ENCODE measurements at regions not wholly inside any gene's neighbourhood (a gene's known extent, or its start where the extent isn't known, plus 50 kb on each side); places are given as distances from the start of the nearest gene placed in this dataset.

DNA sequence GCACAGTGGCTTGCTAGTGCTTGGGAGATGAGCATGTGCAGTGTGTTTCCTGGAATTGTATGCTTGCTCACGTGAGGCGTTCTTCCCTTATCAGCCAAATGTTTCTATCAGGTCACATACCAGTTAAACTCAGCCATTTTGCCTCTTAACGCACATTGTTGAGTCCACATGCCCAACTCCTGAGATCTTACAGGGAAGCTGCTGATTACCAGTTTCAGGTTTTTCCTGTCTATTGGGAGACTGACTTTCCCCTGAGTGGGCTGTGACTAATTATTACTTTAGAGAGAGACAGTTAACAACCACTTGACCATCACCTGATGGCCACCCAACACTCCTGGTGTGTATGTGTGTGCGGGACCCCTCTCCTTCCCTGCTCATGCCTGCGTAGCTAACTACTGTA is 161.3 kb upstream of the PTGFR start:
- H3K27me3 ChIP-seq (replicated peaks in 1 of 4; ENCODE audit: control extremely low read depth in 1 of 4, control insufficient read depth in 3 of 4, insufficient read depth in 4 of 4, low read length in 3 of 4), result no peaks in the 10 kb centered on the region
- no peaks in the 10 kb centered on the region for H3K79me2 ChIP-seq (ENCODE audit: control insufficient read depth, insufficient read depth, low read length)
- H3K4me3 Mint-ChIP-seq, result no peak overlapping the region
- intact Hi-C loops (cut with micrococcal nuclease), result no loop called here
- no peak overlapping the region for H3K27ac Mint-ChIP-seq
- no peak for DNase-seq
- CTCF ChIA-PET, result no interaction called here
- H3K4me3 ChIP-seq (ENCODE audit: control extremely low read depth in 1 of 5, extremely low read depth in 1 of 5, insufficient read depth in 1 of 5, low read depth in 2 of 5, low read length in 4 of 5), result no peak overlapping the region
- no peak overlapping the region for H3K4me2 ChIP-seq (replicated peaks; ENCODE audit: low read depth, low read length, poor library complexity, severe bottlenecking)
- ATAC-seq (ENCODE audit: low read depth), result no peak
- H3K36me3 ChIP-seq (replicated peaks in 1 of 2; ENCODE audit: control extremely low read depth in 1 of 2, control insufficient read depth in 1 of 2, extremely low read depth in 1 of 2, insufficient read depth in 2 of 2, low read length in 1 of 2), result no peaks in the 10 kb centered on the region
- no peak overlapping the region for H2AFZ ChIP-seq (ENCODE audit: insufficient read depth, low read depth, low read length, poor library complexity, severe bottlenecking)
- no peaks in the 10 kb centered on the region for H3K9me3 Mint-ChIP-seq (ENCODE audit: insufficient read depth)
- H4K20me1 ChIP-seq (ENCODE audit: control insufficient read depth, insufficient read depth, low read length, poor library complexity, severe bottlenecking), result no peaks in the 10 kb centered on the region
- no peak overlapping the region for H3K9ac ChIP-seq (ENCODE audit: low read length)
- H3K4me1 Mint-ChIP-seq, result no peaks in the 10 kb centered on the region
- POLR2A ChIA-PET, result no interaction called here
- H3K9me3 ChIP-seq (ENCODE audit: control extremely low read depth in 1 of 3, control insufficient read depth in 2 of 3, insufficient read depth in 1 of 3, low read length in 2 of 3), result no peaks in the 10 kb centered on the region
- H3K27ac ChIP-seq (ENCODE audit: low read length in 2 of 2), result no peak overlapping the region
- peaks cover 4% of the 10 kb centered on the region for H3K27me3 Mint-ChIP-seq
- TF ChIP-seq, protein P1, sequence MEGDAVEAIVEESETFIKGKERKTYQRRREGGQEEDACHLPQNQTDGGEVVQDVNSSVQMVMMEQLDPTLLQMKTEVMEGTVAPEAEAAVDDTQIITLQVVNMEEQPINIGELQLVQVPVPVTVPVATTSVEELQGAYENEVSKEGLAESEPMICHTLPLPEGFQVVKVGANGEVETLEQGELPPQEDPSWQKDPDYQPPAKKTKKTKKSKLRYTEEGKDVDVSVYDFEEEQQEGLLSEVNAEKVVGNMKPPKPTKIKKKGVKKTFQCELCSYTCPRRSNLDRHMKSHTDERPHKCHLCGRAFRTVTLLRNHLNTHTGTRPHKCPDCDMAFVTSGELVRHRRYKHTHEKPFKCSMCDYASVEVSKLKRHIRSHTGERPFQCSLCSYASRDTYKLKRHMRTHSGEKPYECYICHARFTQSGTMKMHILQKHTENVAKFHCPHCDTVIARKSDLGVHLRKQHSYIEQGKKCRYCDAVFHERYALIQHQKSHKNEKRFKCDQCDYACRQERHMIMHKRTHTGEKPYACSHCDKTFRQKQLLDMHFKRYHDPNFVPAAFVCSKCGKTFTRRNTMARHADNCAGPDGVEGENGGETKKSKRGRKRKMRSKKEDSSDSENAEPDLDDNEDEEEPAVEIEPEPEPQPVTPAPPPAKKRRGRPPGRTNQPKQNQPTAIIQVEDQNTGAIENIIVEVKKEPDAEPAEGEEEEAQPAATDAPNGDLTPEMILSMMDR (IDR thresholded peaks at IDR 0.05), result no peak
- TF ChIP-seq EZH2 (IDR thresholded peaks at IDR 0.05; ENCODE audit: borderline replicate concordance, insufficient read depth, low read depth, low read length, poor library complexity, severe bottlenecking), result no peak
- H3K4me1 ChIP-seq (ENCODE audit: control insufficient read depth in 2 of 2, insufficient read depth in 2 of 2, low read length in 2 of 2), result no peaks in the 10 kb centered on the region
- WGBS (ENCODE audit: insufficient coverage), result 80% methylated on average over 2 of the region's 5 CpGs

DNA sequence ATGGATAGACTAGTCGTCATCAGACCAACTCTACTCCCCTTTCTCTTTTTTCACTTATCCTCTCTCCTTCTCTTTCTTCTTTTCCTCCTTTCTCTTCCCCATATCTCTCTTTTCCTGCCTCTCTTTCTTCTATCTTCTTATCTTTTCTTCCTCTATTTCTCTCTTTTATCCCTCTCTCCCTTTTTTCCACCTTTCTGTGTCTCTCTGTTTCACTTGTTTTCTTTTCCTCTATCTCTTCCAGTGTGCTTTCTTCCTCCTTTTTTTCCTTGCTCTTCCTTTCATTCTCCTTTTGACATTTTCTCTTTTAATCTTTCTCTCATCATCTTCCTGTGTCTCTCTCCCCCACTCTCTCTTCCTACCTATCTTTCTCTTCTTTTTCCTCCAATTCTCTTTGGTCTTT is 159.0 kb upstream of the PTGFR start:
- Histone ChIP-seq H2AFZ (ENCODE audit: insufficient read depth, low read depth, low read length, poor library complexity, severe bottlenecking) (no peak overlapping the region), H3K9me3 (ENCODE audit: control extremely low read depth in 1 of 3, control insufficient read depth in 2 of 3, insufficient read depth in 1 of 3, low read length in 2 of 3) (no peaks in the 10 kb centered on the region), H3K27me3 (replicated peaks in 1 of 4; ENCODE audit: control extremely low read depth in 1 of 4, control insufficient read depth in 3 of 4, insufficient read depth in 4 of 4, low read length in 3 of 4) (no peaks in the 10 kb centered on the region), H3K36me3 (replicated peaks in 1 of 2; ENCODE audit: control extremely low read depth in 1 of 2, control insufficient read depth in 1 of 2, extremely low read depth in 1 of 2, insufficient read depth in 2 of 2, low read length in 1 of 2) (no peaks in the 10 kb centered on the region), H3K79me2 (ENCODE audit: control insufficient read depth, insufficient read depth, low read length) (no peaks in the 10 kb centered on the region), H3K4me2 (replicated peaks; ENCODE audit: low read depth, low read length, poor library complexity, severe bottlenecking) (no peak overlapping the region), H4K20me1 (ENCODE audit: control insufficient read depth, insufficient read depth, low read length, poor library complexity, severe bottlenecking) (no peaks in the 10 kb centered on the region), H3K4me1 (ENCODE audit: control insufficient read depth in 2 of 2, insufficient read depth in 2 of 2, low read length in 2 of 2) (no peaks in the 10 kb centered on the region), H3K4me3 (ENCODE audit: control extremely low read depth in 1 of 5, extremely low read depth in 1 of 5, insufficient read depth in 1 of 5, low read depth in 2 of 5, low read length in 4 of 5) (no peak overlapping the region), H3K27ac (ENCODE audit: low read length in 2 of 2) (no peak overlapping the region), H3K9ac (ENCODE audit: low read length) (no peak overlapping the region)
- intact Hi-C loops (cut with micrococcal nuclease), result no loop called here
- no peak for ATAC-seq (ENCODE audit: low read depth)
- POLR2A ChIA-PET, result no interaction called here
- no peak for DNase-seq
- CTCF ChIA-PET, result no interaction called here
- Mint-ChIP-seq H3K27me3 (peaks cover 4% of the 10 kb centered on the region), H3K4me3 (no peak overlapping the region), H3K9me3 (ENCODE audit: insufficient read depth) (no peaks in the 10 kb centered on the region), H3K4me1 (no peaks in the 10 kb centered on the region), H3K27ac (no peak overlapping the region)
- WGBS (ENCODE audit: insufficient coverage), result no CpG with 5 or more reads among the region's 1 CpG
- no peak for TF ChIP-seq EZH2 (IDR thresholded peaks at IDR 0.05; ENCODE audit: borderline replicate concordance, insufficient read depth, low read depth, low read length, poor library complexity, severe bottlenecking)
- TF ChIP-seq, protein P1 (IDR thresholded peaks at IDR 0.05), result no peak

Measured in B cell (primary cell).